ENCODE measurements at regions not wholly inside any gene's neighbourhood (a gene's known extent, or its start where the extent isn't known, plus 50 kb on each side); places are given as distances from the start of the nearest gene placed in this dataset.

DNA sequence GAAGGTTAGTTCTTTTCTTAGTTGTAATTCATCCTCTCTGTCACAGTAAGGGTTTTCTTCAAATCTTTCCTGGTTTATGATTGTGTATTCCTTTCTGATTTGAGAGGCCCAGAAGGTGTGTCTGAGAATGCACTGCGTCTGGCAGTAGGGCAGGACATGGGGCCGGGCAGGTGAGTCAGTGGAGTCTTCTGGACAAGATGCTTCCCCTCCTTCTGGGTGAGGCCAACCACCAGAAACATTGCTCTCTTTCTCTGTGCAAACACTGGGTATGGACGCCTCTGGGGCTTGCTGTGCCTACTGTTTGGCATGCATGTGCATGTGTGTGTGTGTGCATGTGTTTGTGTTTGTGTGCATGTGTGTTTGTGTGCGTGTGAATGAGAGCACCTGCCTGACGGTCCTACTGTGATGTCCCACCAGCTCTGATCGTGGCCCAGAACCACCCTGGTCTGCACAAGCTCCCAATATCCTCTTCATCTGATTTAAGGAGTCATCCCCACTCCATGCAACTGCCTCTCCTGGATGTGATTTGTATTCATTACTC, 93.2 kb upstream of the DLX2 start:
- Histone ChIP-seq H4K20me1 (ENCODE audit: control insufficient read depth, insufficient read depth, low read depth, low read length) (no peaks in the 10 kb centered on the region), H3K27me3 (ENCODE audit: control insufficient read depth, low read length) (no peaks in the 10 kb centered on the region), H3K9me3 (ENCODE audit: control insufficient read depth, insufficient read depth, low read length) (peaks cover 12% of the 10 kb centered on the region; the same call in 1 of the 2 replicates), H3K27ac (ENCODE audit: low read depth, low read length) (no peak overlapping the region), H3K4me2 (ENCODE audit: low read length) (no peak overlapping the region), H3F3A (ENCODE audit: control insufficient read depth, insufficient read depth) (no peaks in the 10 kb centered on the region), H3K4me3 (ENCODE audit: low read length) (no peak overlapping the region), H3K4me1 (ENCODE audit: control insufficient read depth, low read length) (no peaks in the 10 kb centered on the region), H3K79me2 (ENCODE audit: control insufficient read depth, low read length) (no peaks in the 10 kb centered on the region), H3K9me2 (replicated peaks; ENCODE audit: control insufficient read depth, low read length) (no peaks in the 10 kb centered on the region), H3K36me3 (ENCODE audit: control insufficient read depth, low read length) (no peaks in the 10 kb centered on the region)
- TF ChIP-seq EZH2phosphoT487 (IDR thresholded peaks at IDR 0.05; ENCODE audit: borderline replicate concordance, low read length): no peak
- TF ChIP-seq, protein P1, sequence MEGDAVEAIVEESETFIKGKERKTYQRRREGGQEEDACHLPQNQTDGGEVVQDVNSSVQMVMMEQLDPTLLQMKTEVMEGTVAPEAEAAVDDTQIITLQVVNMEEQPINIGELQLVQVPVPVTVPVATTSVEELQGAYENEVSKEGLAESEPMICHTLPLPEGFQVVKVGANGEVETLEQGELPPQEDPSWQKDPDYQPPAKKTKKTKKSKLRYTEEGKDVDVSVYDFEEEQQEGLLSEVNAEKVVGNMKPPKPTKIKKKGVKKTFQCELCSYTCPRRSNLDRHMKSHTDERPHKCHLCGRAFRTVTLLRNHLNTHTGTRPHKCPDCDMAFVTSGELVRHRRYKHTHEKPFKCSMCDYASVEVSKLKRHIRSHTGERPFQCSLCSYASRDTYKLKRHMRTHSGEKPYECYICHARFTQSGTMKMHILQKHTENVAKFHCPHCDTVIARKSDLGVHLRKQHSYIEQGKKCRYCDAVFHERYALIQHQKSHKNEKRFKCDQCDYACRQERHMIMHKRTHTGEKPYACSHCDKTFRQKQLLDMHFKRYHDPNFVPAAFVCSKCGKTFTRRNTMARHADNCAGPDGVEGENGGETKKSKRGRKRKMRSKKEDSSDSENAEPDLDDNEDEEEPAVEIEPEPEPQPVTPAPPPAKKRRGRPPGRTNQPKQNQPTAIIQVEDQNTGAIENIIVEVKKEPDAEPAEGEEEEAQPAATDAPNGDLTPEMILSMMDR (IDR thresholded peaks at IDR 0.05; ENCODE audit: low read depth, low read length, poor library complexity, severe bottlenecking): no peak

DNA sequence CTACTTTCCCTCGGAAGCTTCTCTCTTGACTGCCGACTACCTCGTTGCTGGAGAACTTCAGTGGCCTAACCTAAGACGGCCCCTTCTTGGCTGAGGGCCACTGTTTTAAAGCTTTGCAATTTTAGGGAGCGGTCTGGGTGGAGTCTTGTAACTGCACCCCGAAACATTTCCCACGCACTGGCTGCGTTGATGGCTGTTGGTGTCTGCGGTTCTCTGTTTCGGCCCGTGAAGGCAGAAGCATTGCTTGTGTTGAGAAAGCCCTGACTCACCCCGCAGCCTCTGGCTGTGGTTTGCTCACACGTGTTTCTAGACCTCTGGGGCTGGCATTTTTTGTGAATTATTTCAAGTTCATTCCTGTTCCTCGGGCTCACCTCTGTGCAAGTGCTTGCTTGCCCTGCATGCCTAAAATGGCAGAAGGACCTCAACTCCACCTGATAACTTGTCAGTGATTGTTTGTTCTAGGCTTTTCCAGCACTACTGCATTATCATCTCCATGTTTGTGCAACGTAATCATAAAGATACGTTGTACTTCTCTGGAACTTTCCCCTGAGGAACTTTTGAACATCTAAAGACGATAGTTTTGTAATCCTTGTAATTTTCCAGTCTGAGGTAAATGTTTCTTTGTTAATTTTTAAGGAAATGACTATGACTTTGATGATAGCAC, 94.2 kb upstream of the DLX2 start:
- no peak overlapping the region for H3K4me3 ChIP-seq (ENCODE audit: low read length)
- no peaks in the 10 kb centered on the region for H3K79me2 ChIP-seq (ENCODE audit: control insufficient read depth, low read length)
- no peaks in the 10 kb centered on the region for H3K9me2 ChIP-seq (replicated peaks; ENCODE audit: control insufficient read depth, low read length)
- no peak overlapping the region for H3K4me2 ChIP-seq (ENCODE audit: low read length)
- TF ChIP-seq, protein P1 (IDR thresholded peaks at IDR 0.05; ENCODE audit: low read depth, low read length, poor library complexity, severe bottlenecking): no peak
- no peak for TF ChIP-seq EZH2phosphoT487 (IDR thresholded peaks at IDR 0.05; ENCODE audit: borderline replicate concordance, low read length)
- no peaks in the 10 kb centered on the region for H3K36me3 ChIP-seq (ENCODE audit: control insufficient read depth, low read length)
- no peaks in the 10 kb centered on the region for H4K20me1 ChIP-seq (ENCODE audit: control insufficient read depth, insufficient read depth, low read depth, low read length)
- no peaks in the 10 kb centered on the region for H3F3A ChIP-seq (ENCODE audit: control insufficient read depth, insufficient read depth)
- H3K27me3 ChIP-seq (ENCODE audit: control insufficient read depth, low read length): no peaks in the 10 kb centered on the region
- no peak overlapping the region for H3K27ac ChIP-seq (ENCODE audit: low read depth, low read length)
- peaks cover 12% of the 10 kb centered on the region; the same call in 1 of the 2 replicates for H3K9me3 ChIP-seq (ENCODE audit: control insufficient read depth, insufficient read depth, low read length)
- H3K4me1 ChIP-seq (ENCODE audit: control insufficient read depth, low read length): no peaks in the 10 kb centered on the region

DNA sequence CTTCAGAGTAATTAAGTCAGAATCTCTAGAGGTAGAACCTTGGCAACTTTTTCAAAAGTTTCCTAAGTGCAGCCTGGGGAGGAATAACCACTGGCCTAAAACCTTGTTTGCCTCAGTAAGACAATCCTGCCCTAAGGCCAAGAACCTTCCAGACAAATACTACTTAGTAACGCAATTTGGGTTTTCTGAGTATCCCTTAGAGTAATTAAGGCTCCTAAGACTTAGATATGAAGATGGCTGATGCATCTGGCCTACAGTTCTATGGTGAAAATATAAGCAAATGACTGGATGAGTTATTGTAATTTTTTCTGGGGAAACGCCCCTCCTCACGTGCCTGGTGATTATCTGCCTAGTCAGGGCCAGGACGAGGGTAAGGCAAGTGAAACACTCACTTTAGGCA, 95.7 kb upstream of the DLX2 start:
- no peaks in the 10 kb centered on the region for H4K20me1 ChIP-seq (ENCODE audit: control insufficient read depth, insufficient read depth, low read depth, low read length)
- H3K27ac ChIP-seq (ENCODE audit: low read depth, low read length): no peak overlapping the region
- H3K4me1 ChIP-seq (ENCODE audit: control insufficient read depth, low read length): no peaks in the 10 kb centered on the region
- H3F3A ChIP-seq (ENCODE audit: control insufficient read depth, insufficient read depth): no peaks in the 10 kb centered on the region
- H3K9me3 ChIP-seq (ENCODE audit: control insufficient read depth, insufficient read depth, low read length): peaks cover 12% of the 10 kb centered on the region; the same call in 1 of the 2 replicates
- no peak for TF ChIP-seq EZH2phosphoT487 (IDR thresholded peaks at IDR 0.05; ENCODE audit: borderline replicate concordance, low read length)
- TF ChIP-seq, protein P1 (IDR thresholded peaks at IDR 0.05; ENCODE audit: low read depth, low read length, poor library complexity, severe bottlenecking): no peak
- no peak overlapping the region for H3K4me3 ChIP-seq (ENCODE audit: low read length)
- no peaks in the 10 kb centered on the region for H3K27me3 ChIP-seq (ENCODE audit: control insufficient read depth, low read length)
- H3K79me2 ChIP-seq (ENCODE audit: control insufficient read depth, low read length): no peaks in the 10 kb centered on the region
- no peaks in the 10 kb centered on the region for H3K9me2 ChIP-seq (replicated peaks; ENCODE audit: control insufficient read depth, low read length)
- H3K4me2 ChIP-seq (ENCODE audit: low read length): no peak overlapping the region
- no peaks in the 10 kb centered on the region for H3K36me3 ChIP-seq (ENCODE audit: control insufficient read depth, low read length)
